AG09309 (cell line): ENCODE measurements at regions not wholly inside any gene's neighbourhood (a gene's known extent, or its start where the extent isn't known, plus 50 kb on each side); places are given as distances from the start of the nearest gene placed in this dataset.

ENCODE experiments used
- DNase-seq: peaks from one replicate; pipeline ENCODE4 v3.0.0-alpha.2; 2010; ENCODE audit warnings: low read depth
- H3K4me3 ChIP-seq: 2 replicates; pipeline ENCODE4 v1.5.1; 2011; ENCODE audit warnings: mild to moderate bottlenecking, low read depth, low read length, moderate library complexity; ENCODE audit not compliant: control insufficient read depth
- TF ChIP-seq, protein P1 (sequence below): IDR thresholded peaks from 2 replicates; pipeline ENCODE4 v1.5.1; 2011; ENCODE audit warnings: mild to moderate bottlenecking, low read depth, low read length, inconsistent platforms; ENCODE audit not compliant: insufficient read depth, control insufficient read depth; ENCODE audit errors: missing control alignments

DNA sequence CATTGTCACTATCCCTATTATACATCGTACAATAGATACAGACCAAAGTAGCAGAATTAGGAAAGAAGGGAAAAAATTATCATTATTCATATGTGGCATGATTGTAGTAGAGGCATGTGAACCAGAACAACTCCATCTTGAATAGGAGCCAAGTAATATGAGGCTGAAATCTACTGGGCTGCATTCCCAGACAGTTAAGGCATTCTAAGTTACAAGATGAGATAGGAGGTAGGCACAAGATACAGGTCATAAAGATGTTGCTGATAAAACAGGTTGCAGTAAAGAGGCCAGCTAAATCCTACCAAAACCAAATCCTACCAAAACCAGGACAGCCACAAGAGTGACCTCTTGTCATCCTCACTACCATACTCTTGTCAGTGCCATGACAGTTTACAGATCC lies 1035.4 kb upstream of the SEMA6D start:
- no peak for DNase-seq
- H3K4me3 ChIP-seq: no peak overlapping the region
- TF ChIP-seq, protein P1, sequence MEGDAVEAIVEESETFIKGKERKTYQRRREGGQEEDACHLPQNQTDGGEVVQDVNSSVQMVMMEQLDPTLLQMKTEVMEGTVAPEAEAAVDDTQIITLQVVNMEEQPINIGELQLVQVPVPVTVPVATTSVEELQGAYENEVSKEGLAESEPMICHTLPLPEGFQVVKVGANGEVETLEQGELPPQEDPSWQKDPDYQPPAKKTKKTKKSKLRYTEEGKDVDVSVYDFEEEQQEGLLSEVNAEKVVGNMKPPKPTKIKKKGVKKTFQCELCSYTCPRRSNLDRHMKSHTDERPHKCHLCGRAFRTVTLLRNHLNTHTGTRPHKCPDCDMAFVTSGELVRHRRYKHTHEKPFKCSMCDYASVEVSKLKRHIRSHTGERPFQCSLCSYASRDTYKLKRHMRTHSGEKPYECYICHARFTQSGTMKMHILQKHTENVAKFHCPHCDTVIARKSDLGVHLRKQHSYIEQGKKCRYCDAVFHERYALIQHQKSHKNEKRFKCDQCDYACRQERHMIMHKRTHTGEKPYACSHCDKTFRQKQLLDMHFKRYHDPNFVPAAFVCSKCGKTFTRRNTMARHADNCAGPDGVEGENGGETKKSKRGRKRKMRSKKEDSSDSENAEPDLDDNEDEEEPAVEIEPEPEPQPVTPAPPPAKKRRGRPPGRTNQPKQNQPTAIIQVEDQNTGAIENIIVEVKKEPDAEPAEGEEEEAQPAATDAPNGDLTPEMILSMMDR: no peak

DNA sequence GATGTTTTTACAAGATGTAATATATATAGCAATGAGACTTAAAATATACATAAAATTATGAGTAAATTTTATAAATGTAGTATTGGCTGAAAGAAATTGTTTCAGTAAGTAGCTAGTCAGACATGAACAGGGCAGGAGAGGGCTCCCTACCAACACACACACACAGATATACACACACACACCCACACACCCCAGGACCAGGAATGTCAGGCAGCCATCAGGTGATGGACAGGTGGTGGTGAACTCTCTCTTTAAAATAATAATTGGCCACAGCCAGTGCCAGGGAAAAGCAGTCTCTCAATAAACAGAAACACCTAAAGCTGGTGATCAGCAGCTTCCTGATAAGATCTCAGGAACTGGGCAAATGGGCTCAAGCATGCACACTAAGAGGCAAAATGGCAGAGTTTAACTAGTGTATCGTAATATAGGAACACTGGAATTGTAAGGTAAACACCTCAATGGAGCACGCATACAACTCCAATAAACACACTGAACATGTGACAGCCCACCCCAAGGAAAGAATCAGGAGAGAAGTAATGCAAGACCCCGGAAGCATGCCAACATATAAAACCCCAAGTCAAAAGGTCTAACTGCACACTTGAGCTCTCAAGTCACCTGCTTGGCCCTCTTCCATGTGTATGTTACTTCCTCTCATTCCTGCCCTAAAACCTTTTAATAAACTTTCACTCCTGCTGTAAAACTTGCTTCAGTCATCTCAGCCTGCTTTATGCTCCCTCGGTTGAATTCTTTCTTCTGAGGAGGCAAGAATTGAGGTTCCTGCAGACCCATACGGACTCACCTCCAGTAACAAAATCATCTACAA lies 1034.1 kb upstream of the SEMA6D start:
- TF ChIP-seq, protein P1: no peak
- H3K4me3 ChIP-seq: no peak overlapping the region
- DNase-seq: no peak

DNA sequence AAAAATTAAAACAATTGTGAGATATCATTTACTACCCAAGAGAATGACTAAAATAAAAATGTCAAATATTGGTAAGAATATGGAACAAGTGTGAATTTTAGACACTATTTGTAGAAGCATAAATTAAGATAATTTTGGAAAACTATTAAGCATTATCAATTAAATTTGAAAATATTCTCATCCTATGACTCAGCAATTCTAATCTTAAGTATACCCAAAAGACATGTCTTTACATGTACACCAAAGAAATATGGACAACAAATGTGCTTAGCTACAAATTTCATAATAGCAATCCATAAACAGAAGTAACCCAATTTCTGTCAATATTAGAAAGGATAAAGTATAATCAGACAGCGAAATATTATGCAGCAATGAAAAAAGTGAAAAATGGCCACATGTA lies 1032.2 kb upstream of the SEMA6D start:
- no peak for DNase-seq
- TF ChIP-seq, protein P1: no peak

DNA sequence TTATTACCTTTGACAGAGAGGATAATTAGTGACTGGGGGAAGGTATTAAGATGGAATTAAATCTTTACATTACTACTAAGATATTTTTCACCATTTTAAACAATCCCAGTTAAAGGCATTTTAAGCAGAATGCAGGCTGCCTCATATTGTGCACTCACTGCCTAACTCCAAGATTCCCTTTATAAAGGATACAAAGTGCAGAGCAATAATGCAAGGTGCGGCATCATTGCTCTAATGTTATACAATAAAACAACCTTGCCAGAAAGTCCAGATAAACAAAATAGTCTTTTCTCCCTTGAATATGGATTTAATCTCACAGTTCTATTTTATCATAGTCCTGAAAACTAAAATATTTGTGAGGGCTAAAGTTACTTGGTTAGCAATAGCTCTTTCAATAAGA lies 1031.6 kb upstream of the SEMA6D start:
- H3K4me3 ChIP-seq: no peak overlapping the region
- DNase-seq: no peak
- TF ChIP-seq, protein P1: no peak

More for the DNA sequence above, 1032.2 kb upstream of the SEMA6D start:
- no peak overlapping the region for H3K4me3 ChIP-seq

DNA sequence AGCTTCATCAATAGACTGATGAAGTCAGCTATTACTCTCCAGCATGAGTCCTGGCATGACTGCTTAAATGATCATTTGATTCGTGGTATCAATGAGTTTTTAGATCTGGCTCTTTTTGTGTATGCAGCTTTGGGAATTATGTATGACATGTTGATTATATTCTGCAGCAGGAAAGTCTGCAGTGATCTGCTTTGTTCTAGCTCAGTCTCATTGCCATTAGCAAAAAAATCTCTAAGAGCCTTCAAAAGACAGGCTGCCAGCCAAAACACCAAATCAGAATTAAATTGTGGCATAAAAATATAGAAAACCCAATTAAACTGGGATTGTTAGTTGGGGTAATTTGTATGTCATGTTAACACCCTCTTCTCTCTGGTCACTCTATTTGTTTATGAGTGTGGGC lies 1021.0 kb upstream of the SEMA6D start:
- TF ChIP-seq, protein P1: no peak
- H3K4me3 ChIP-seq: no peak overlapping the region
- DNase-seq: no peak

DNA sequence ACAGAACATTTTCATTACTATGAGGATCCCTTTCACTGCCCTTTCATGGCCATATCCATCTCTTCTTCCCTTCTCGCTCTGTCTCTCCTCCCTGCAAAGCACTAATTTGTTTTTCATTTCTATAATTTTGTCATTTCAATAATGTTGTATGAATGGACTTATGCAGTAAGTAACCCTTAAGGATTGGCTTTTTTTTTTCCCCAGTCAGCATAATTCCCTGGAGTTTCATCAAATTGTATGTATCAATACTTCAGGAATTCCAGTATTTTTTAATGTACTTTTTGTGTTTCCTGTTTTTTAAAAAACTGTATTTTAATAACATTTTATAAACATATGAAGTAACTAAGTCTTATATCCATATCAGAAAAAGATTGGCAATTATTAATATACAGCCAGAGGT lies 1016.0 kb upstream of the SEMA6D start:
- no peak overlapping the region for H3K4me3 ChIP-seq
- no peak for DNase-seq
- TF ChIP-seq, protein P1: no peak
